KOPT-K1 (cell line): ENCODE measurements at regions not wholly inside any gene's neighbourhood (a gene's known extent, or its start where the extent isn't known, plus 50 kb on each side); places are given as distances from the start of the nearest gene placed in this dataset.

Experiments
- H3K27ac ChIP-seq: fragments of 200-600 bp; sonication (generic); 2 replicates; pipeline ENCODE4 v1.5.1; 2016; ENCODE audit warnings: antibody characterized with exemption, mild to moderate bottlenecking, low read depth, low read length; ENCODE audit not compliant: poor library complexity, severe bottlenecking
- H3K36me3 ChIP-seq: fragments of 200-600 bp; sonication (generic); 2 replicates; pipeline ENCODE4 v1.5.1; 2017; ENCODE audit warnings: antibody characterized with exemption, mild to moderate bottlenecking, low read length, moderate library complexity; ENCODE audit not compliant: insufficient read depth
- H3K9me3 ChIP-seq: fragments of 200-600 bp; sonication (generic); 2 replicates; pipeline ENCODE4 v1.5.1; 2017; ENCODE audit warnings: antibody characterized with exemption, low read length, mild to moderate bottlenecking; ENCODE audit not compliant: insufficient read depth, poor library complexity, severe bottlenecking

GRCh38 chr9:27847380-27847779 is 274.1 kb upstream of the C9orf72 start:
- Histone ChIP-seq H3K36me3 (no peaks in the 10 kb centered on the region), H3K27ac (no peak overlapping the region), H3K9me3 (no peaks in the 10 kb centered on the region)

- Histone ChIP-seq H3K9me3 (no peaks in the 10 kb centered on the region), H3K36me3 (no peaks in the 10 kb centered on the region), H3K27ac (no peak overlapping the region)
These were observed 274.5 kb upstream of the C9orf72 start for GRCh38 chr9:27847818-27848217.

- no peak overlapping the region for H3K27ac ChIP-seq
- H3K9me3 ChIP-seq: no peaks in the 10 kb centered on the region
- H3K36me3 ChIP-seq: no peaks in the 10 kb centered on the region
These were observed 275.0 kb upstream of the C9orf72 start for GRCh38 chr9:27848315-27848714.

GRCh38 chr9:27851858-27852257 is 278.6 kb upstream of the C9orf72 start:
- Histone ChIP-seq H3K27ac (no peak overlapping the region), H3K9me3 (no peaks in the 10 kb centered on the region), H3K36me3 (no peaks in the 10 kb centered on the region)

GRCh38 chr9:27853529-27853928 is 280.2 kb upstream of the C9orf72 start:
- no peaks in the 10 kb centered on the region for H3K36me3 ChIP-seq
- no peaks in the 10 kb centered on the region for H3K9me3 ChIP-seq
- H3K27ac ChIP-seq: no peak overlapping the region

GRCh38 chr9:27856054-27856453 is 282.8 kb upstream of the C9orf72 start:
- H3K36me3 ChIP-seq: no peaks in the 10 kb centered on the region
- no peaks in the 10 kb centered on the region for H3K9me3 ChIP-seq
- no peak overlapping the region for H3K27ac ChIP-seq

GRCh38 chr9:27856748-27857147 is 283.5 kb upstream of the C9orf72 start:
- no peak overlapping the region for H3K27ac ChIP-seq
- H3K9me3 ChIP-seq: no peaks in the 10 kb centered on the region
- no peaks in the 10 kb centered on the region for H3K36me3 ChIP-seq

- no peaks in the 10 kb centered on the region for H3K9me3 ChIP-seq
- no peak overlapping the region for H3K27ac ChIP-seq
- H3K36me3 ChIP-seq: no peaks in the 10 kb centered on the region
These were observed 288.6 kb upstream of the C9orf72 start for GRCh38 chr9:27861887-27862286.

- Histone ChIP-seq H3K27ac (no peak overlapping the region), H3K9me3 (no peaks in the 10 kb centered on the region), H3K36me3 (no peaks in the 10 kb centered on the region)
These were observed 291.6 kb upstream of the C9orf72 start for GRCh38 chr9:27864644-27865438.

GRCh38 chr9:27866741-27867140 is 293.5 kb upstream of the C9orf72 start:
- Histone ChIP-seq H3K27ac (no peak overlapping the region), H3K9me3 (no peaks in the 10 kb centered on the region), H3K36me3 (no peaks in the 10 kb centered on the region)

- Histone ChIP-seq H3K9me3 (no peaks in the 10 kb centered on the region), H3K36me3 (no peaks in the 10 kb centered on the region), H3K27ac (no peak overlapping the region)
These were observed 297.1 kb upstream of the C9orf72 start for GRCh38 chr9:27870404-27870803.

- Histone ChIP-seq H3K9me3 (no peaks in the 10 kb centered on the region), H3K27ac (no peak overlapping the region), H3K36me3 (no peaks in the 10 kb centered on the region)
These were observed 306.9 kb upstream of the C9orf72 start for GRCh38 chr9:27880156-27880555.

- no peak overlapping the region for H3K27ac ChIP-seq
- no peaks in the 10 kb centered on the region for H3K36me3 ChIP-seq
- no peaks in the 10 kb centered on the region for H3K9me3 ChIP-seq
These were observed 307.4 kb upstream of the C9orf72 start for GRCh38 chr9:27880635-27881034.

GRCh38 chr9:27888661-27889295 is 315.5 kb upstream of the C9orf72 start:
- H3K9me3 ChIP-seq: no peaks in the 10 kb centered on the region
- no peaks in the 10 kb centered on the region for H3K36me3 ChIP-seq
- no peak overlapping the region for H3K27ac ChIP-seq

- no peaks in the 10 kb centered on the region for H3K36me3 ChIP-seq
- H3K9me3 ChIP-seq: no peaks in the 10 kb centered on the region
- no peak overlapping the region for H3K27ac ChIP-seq
These were observed 351.2 kb upstream of the C9orf72 start for GRCh38 chr9:27924502-27924901.

- no peaks in the 10 kb centered on the region for H3K36me3 ChIP-seq
- no peak overlapping the region for H3K27ac ChIP-seq
- H3K9me3 ChIP-seq: no peaks in the 10 kb centered on the region
These were observed 352.5 kb upstream of the C9orf72 start for GRCh38 chr9:27925815-27926214.
